COLO668 (cell line): ENCODE measurements at regions not wholly inside any gene's neighbourhood (a gene's known extent, or its start where the extent isn't known, plus 50 kb on each side); places are given as distances from the start of the nearest gene placed in this dataset.
A peak's percentile ranks its signal among the peaks of the same experiment; 100 is the strongest.
"Not testable (repeated sequence)": the region's sequence is repeated elsewhere in the genome, so short reads cannot be mapped to it uniquely, and the experiment has no call there.

Experiments used
- DNase-seq: peaks from one replicate; lab custom pipeline; 2025; ENCODE audit not compliant: unreplicated experiment; lab: John Stamatoyannopoulos, UW

GRCh38 chr5:82659115-82659514, 381.0 kb upstream of the RPS23 start:
- DNase-seq = no peak

- no peak for DNase-seq
Measured at GRCh38 chr5:82657033-82657699, 379.0 kb upstream of the RPS23 start.

GRCh38 chr5:82656341-82656761, 378.2 kb upstream of the RPS23 start:
- DNase-seq = no peak

- DNase-seq = no peak
Measured at GRCh38 chr5:82655078-82655477, 376.9 kb upstream of the RPS23 start.

GRCh38 chr5:82649943-82650342, 371.8 kb upstream of the RPS23 start:
- no peak for DNase-seq

GRCh38 chr5:82644766-82645165, 366.6 kb upstream of the RPS23 start:
- DNase-seq = no peak

GRCh38 chr5:82644229-82644628, 366.1 kb upstream of the RPS23 start:
- DNase-seq = no peak

- DNase-seq = no peak
Measured at GRCh38 chr5:82642313-82642712, 364.2 kb upstream of the RPS23 start.

- DNase-seq = peak; percentile 22
Measured at GRCh38 chr5:82641331-82642003, 363.3 kb upstream of the RPS23 start.

GRCh38 chr5:82640916-82641315, 362.8 kb upstream of the RPS23 start:
- no peak for DNase-seq

GRCh38 chr5:82639393-82640144, 361.4 kb upstream of the RPS23 start:
- no peak for DNase-seq

GRCh38 chr5:82636591-82636990, 358.4 kb upstream of the RPS23 start:
- DNase-seq = no peak

GRCh38 chr5:82635561-82636288, 357.6 kb upstream of the RPS23 start:
- DNase-seq = peak; percentile 52

- DNase-seq = no peak
Measured at GRCh38 chr5:82628364-82628910, 350.3 kb upstream of the RPS23 start.

- not testable (repeated sequence) for DNase-seq
Measured at GRCh38 chr5:82626905-82627591, 348.9 kb upstream of the RPS23 start.

- DNase-seq = not testable (repeated sequence)
Measured at GRCh38 chr5:82626012-82626411, 347.9 kb upstream of the RPS23 start.

- DNase-seq = no peak
Measured at GRCh38 chr5:82624062-82624461, 345.9 kb upstream of the RPS23 start.

- DNase-seq = no peak
Measured at GRCh38 chr5:82622711-82623514, 344.8 kb upstream of the RPS23 start.

GRCh38 chr5:82622205-82622604, 344.1 kb upstream of the RPS23 start:
- no peak for DNase-seq
